Spleen (tissue), 7 donors: ENCODE measurements at regions not wholly inside any gene's neighbourhood (a gene's known extent, or its start where the extent isn't known, plus 50 kb on each side); places are given as distances from the start of the nearest gene placed in this dataset.

ENCODE experiments used
- CTCF ChIP-seq, 11 experiments: fragments of 200-600 bp in 7 of 11; fragments of 450-650 bp in 4 of 11; sonication (generic) in 4 of 11; IDR thresholded peaks in 8 of 11; conservative IDR thresholded peaks in 3 of 11; 1 replicate in 7 of 11; 2 replicates in 4 of 11; pipeline versions ENCODE4 v1.4.0 to v1.8.0; 2016 to 2021; ENCODE audit warnings: antibody characterized with exemption in 11 of 11, inconsistent platforms in 4 of 11, mild to moderate bottlenecking in 1 of 11
- POLR2A ChIP-seq, 3 donors: fragments of 450-650 bp; IDR thresholded peaks; one replicate each; pipeline ENCODE4 v1.5.1; 2017; ENCODE audit warnings: antibody characterized with exemption in 3 of 3, mild to moderate bottlenecking in 1 of 3
- donor health status: DM: no; HTN: no; CAD: no; lungs with moderate emphysema.
- donor health status: DM: no; HTN: no; CAD: no.
- donor health status: DM: no; HTN: no; CAD: no.

- no peak for TF ChIP-seq CTCF (IDR thresholded peaks at IDR 0.05 in 8 of 11, conservative IDR thresholded peaks at IDR 0.05 in 3 of 11)
- no peak for TF ChIP-seq POLR2A (IDR thresholded peaks at IDR 0.05)
Observed at GRCh38 chr20:60080401-60080800, 122.2 kb downstream of the CDH26 start.
